Activated gamma-delta T cell (primary cell): ENCODE measurements at regions not wholly inside any gene's neighbourhood (a gene's known extent, or its start where the extent isn't known, plus 50 kb on each side); places are given as distances from the start of the nearest gene placed in this dataset.
"Not testable (repeated sequence)": the region's sequence is repeated elsewhere in the genome, so short reads cannot be mapped to it uniquely, and the experiment has no call there.

Experiments
- DNase-seq: peaks from one replicate; lab custom pipeline; 2025; lab: John Stamatoyannopoulos, UW

DNA sequence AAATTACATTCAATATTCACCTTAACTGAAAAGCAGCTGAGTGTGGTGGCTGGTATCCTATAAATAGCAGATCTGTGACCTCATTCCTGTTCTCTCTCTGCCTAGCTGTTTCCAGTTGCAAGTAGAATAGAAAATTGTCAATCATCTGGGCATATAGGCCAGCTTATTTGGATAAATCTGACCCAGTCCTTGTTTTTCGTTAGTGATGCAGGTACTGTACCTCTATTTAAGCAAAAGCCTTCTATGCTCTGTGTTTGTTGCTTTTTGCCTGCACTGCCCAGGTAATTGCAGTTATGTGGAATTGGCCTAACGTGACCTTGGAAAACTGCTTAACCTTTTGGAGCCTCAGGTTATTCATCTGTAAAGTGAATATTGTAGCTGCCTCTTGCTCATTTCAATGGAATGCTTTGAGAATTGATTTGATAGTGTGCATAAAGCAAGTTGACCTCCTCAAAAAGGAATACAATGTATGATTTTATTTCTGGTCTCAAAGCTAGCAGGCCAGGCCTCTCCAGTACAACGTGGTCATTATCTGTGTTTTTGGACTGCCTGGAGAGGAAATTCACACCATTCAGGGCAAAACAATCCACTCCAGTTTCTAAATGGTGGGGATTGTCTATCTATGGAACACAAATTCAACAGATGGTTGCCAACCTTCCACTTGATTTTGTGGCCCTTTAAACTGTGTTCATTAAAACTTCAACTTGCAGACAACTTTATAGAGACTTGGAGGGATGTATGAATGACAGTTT, 508.7 kb upstream of the CITED2 start:
- no peak for DNase-seq

DNA sequence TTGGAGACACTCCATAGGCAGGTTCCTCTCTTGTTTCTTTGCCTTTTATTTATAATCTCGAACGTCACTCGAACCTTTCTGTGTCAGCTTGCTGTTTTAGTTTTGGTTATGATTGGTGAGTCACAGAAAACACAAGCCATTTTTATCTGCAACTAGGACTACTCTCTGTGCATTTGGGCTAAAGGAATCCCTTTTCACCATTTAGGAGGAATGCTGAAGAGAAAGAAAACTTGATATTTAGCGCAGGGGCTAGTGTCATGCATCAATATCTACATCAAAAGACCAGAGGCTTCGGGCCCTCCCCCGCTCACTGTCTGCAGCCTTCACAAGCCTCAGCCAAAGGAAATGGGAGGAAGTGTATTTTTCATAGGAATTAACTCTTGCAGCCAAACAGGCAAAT, 507.8 kb upstream of the CITED2 start:
- no peak for DNase-seq

DNA sequence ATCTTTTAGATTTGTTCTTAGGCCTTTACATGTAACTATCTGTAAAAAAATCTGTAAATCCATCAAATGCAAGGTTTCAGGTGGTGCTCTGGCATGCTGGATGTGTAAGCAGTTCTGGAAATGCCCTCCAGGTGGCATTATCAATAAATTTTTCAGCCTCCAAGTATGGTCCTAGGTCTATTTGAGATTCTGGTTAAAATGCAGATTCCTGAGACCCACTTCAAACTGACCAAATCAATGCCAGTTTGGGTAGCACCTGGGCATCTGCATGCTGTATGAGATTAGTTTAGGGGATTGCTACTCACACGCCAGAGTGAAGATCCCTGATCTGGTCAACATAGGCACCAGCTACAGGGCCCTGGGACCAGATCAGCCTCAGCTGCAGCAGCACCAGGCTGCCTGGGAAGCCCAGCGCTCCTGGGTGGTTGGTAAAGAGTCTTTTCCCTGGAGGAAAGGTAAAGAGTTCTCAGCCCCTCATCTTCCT, 507.3 kb upstream of the CITED2 start:
- no peak for DNase-seq

DNA sequence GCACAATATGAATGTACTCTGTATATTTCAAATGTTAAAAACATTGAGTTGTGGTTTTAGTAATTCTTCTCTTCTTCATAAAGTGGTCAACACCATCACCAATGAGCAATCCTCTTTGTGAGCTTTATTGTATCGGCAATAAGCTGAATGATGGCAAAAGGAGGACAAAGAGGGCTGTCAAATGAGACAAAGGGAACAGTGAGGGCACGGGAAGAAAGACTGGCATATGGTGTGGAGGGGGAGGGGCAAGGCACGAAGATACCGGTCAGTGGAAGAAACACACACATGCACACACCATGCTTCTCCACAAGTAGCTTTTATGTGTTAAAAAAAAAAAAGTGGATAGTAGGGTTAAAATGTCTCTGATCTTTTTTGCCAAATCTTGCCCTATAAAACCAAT, 506.8 kb upstream of the CITED2 start:
- DNase-seq = no peak

DNA sequence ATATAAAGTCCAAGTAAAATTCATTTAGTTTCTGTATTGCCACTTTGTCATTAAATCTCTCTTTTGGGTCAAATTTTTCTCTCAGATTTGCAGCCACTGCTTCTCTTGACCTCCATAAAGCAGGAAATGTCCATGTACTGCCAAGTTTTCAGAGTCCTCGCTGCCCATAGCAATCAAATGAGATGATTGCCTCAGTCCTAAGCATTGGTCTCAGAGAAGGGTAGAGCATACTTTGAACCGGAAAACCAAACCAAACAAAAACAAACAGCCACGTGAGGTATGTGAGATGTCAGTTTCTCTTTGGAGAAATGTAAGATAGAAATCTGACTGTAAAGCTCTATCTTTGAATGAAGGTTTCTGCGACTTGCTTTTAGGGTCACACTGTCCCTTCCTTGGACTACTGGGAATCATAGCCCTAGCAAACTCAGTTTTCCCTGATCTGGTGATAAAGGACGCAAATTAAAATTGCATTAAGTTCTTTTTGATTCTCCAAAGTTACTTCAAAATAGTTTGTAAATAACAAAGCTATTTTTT, 505.4 kb upstream of the CITED2 start:
- no peak for DNase-seq

DNA sequence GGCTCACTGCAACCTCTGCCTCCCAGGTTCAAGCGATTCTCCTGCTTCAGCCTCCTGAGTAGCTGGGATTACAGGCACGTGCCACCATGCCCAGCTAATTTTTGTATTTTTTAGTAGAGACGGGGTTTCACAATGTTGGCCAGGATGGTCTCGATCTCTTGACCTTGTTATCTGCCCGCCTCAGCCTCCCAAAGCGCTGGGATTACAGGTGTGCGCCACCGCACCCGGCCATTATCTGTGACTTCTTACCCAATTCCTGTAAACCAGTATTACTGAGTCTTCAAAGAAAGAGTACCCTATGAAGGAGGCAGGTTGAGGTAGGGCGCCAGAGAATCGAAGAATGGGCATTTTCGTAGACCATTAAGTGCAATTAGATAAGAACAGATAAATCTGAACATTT, 504.8 kb upstream of the CITED2 start:
- not testable (repeated sequence) for DNase-seq

DNA sequence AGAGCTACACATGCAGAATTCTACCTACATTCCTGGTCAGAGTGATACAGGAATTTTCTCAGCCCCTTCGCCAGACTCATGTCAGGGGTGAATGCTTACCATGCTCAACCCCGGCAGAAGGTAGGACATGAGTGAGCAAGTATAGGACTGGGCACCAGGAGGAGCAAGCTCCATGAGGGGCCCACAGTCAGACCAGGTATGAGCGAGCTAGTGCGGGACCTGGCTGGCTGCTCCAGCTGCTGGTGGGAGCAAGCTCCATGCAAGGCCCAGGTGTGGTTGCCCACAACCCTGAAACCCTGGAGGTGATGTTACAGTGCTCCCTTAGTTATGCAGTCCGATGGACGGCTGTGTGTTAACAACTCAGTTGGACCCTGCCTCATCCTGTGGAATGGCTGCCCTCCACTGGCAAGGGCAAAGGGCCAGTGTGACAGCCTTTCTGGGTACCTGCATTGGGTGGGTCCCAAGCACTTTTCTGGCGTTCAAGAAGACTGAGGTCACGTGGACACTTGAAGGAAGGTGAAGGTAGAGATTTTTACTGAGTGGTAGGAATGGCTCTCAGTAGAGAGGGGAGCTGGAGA, 503.5 kb upstream of the CITED2 start:
- no peak for DNase-seq

DNA sequence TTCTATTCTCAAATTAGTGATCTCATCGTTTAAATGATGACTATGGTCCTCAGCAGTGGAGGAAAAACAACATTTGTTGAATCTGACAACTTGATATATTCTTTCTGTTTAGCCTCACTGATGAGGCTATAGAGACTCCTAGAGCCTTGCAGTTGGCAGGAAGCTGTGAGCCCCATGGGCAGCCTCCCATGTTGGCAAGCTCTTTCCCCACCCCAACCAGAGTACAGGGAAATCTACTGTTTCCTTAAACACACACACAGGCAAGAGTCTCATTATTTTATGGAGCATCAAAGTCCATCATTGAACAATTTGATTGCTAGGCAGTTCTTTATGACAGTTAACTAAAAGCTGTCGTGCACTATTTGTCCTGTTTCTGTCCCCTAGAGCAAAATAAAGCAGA, 498.2 kb upstream of the CITED2 start:
- no peak for DNase-seq

DNA sequence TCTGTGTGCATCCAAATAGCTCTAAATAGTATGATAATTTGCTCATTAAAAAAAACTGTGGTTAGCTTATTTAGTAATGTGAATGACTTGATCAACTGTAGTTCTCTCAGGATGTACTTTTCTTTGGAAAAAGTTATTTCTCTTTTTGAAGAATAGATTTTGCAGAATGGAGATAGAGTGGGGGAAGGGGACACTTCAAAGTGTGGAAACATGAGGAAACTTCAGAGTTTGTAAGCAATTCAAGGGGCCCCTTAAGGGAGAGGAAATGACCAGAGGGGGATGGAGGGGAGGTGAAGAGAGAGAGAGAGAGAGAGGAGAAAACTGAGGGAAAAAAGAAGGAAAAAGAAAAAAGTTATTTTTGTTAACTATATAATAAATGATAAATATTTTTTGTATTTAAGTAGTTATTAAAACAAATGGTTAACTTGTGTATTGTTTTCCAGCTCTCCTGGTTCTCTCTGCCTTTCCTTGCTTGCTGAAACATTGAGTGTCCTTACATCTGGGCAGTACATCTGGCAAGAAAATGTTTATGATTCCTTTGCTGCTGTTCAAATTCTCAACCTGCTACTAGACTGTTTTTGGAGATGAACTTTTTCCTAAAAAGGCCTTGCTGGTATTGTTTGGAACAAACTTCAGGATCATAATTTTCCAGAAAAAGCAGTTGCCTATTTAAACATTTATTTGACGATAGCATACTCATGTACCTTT, 497.5 kb upstream of the CITED2 start:
- DNase-seq = no peak

DNA sequence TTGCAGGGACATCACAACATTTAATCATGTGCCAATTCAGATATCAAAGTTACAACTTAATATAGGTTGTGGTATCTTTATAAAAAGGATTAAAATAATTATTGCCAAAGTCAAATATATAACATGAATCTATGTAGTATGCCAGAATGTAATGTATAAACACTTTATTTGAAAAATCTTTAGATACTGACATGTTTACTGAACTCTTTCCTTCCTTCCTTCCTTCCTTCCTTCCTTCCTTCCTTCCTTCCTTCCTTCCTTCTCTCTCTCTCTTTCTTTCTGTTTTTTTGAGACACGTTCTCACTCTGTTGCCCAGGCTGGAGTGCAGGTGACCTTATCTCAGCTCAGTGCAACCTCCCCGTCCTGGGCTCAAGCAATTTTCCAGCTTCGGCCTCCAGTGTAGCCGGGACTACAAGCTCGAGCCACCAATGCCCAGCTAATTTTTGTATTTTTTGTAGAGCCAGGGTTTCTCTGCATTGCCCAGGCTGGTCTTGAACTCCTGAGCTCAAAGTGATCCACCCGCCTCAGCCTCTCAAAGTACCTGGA, 496.8 kb upstream of the CITED2 start:
- DNase-seq = no peak

DNA sequence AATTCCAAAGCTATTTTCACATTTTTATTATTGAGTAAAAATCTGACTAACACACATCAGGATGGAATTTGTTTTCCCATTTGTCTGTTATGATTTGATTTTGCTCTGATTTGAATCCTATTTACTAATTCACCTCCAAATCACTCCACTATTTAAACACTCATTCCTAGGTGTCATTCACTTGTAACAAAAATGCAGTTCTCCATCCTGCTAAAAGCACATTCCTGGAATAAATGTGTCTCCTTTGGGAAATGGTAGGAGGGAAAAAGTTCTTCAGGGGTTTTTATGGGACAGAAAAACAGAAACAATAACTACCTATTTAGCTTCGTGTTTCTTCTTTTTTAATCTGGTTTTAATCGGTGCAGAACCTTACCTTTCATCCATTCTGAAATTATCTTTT, 494.1 kb upstream of the CITED2 start:
- no peak for DNase-seq

DNA sequence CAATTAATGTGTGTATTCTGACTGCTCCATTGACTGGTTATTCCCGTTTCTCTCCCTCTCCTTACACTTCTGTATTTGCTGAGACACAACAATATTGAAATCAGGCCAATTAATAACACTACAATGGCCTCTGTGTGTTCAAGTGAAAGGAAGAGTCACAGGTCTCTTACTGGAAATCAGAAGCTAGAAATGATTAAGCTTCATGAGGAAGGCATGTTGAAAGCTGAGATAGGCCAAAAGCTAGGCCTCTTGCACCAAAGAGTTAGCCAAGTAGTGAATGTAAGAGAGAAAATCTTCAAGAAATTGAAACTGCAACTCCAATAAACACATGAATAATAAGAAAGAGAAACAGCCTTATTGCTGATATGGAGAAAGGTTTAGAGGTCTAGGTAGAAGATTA, 489.5 kb upstream of the CITED2 start:
- DNase-seq = no peak

DNA sequence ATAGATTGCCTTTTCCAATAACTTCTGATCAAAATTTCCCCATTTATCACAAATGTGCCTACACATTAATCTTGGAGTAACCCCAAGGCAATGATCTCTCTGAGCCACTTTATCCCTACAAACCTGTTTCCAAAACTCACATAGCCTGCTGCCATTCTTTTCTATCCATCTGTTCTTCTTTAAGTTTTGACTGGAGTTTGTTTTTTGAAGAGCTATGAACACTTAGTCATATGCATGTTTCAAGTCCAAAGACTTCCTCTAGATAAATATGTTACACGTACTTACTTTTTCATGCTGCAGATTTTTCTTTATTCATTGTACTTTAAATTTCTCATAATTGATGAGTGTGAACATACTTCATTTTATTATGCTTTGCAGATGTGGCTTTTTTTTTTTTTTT, 488.9 kb upstream of the CITED2 start:
- no peak for DNase-seq

DNA sequence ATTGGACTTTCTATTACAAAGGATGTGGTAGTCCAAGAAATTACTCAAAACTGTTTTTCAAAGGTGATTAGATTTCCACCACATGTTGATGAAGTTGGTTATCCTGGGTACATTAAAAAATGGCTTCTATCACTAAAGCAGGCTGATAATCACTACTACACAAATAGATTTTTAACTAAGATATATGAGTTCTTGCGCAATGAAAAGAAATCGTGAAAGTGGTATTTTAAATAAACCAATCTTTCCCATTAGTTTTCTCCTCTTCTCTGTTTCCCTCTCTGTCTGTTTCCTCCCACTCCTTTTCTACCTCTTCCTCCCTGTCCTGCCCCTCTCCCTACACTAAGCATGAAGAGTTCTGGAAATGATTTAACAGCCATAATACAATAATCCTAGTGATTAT, 487.9 kb upstream of the CITED2 start:
- no peak for DNase-seq

DNA sequence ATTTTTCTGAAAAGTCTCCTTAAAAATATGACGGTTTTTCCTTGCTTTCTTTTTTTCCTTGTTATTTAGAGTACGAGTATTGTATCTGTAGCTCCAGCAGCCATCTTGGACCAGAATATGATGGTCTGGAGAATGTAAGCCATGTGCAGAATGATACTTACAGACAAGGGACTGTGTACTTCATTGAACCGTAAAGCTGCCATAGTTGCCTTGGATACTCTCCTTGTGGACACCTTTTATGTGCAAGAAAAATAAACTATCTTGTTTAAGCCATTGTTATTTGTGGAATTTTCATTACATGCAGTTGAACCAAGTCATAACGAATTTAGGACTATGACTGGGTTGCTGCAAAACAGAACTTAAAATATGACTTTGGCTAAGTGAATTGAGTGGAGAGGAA, 485.8 kb upstream of the CITED2 start:
- no peak for DNase-seq

DNA sequence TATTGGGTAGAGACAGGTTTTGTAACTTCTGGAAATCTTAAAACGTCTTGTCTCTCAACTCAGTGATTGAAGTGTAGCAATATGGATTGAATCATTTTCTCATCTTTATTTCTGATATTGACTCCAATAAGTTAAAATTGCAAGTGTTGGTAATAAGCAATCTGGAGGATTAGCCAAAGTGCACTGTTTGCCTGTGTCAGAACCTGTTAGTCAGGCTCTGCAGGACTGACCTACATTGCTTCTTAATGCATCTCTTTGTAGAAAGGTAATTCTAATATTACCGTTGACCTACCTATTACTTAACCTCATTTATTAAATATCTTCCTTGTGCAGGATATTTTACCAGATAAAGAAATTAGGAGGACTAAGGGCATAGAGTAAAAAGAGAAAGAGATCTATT, 484.0 kb upstream of the CITED2 start:
- DNase-seq = no peak

DNA sequence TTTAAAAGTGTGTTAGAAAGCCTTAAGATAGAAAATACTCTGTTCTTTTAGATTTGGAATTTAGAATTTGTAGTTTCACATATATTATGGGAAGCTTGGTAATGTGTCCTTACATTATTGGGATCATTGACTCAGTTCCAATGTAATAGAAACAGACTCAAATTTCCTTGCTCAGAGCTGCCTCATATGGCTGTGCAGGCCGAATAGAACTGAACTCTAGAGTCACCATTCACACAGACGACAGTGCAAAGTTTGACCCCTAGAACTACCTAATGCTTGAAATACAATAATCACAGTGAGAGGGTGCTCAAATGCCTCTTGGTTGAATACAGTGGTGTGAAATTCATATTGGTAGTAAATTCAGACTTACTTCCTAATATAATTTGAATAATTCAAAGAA, 482.7 kb upstream of the CITED2 start:
- DNase-seq = no peak

DNA sequence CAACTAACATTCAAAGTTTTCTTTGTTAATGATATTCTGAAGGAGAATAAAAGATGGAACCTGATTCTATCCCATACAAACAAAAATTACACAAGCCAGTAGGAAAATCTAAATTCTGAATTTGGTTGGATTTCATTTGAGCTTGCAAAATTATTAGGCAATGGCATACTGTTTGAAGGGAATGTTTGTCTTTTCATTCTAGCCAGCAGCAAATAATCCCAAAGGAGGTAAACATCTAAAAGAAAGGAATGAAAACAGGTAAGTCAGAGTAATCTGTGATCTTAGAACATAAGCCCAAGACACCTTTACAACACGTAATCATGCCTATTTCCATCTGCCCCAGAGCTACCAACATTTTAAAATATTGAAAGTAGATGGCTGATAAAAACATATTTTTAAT, 482.1 kb upstream of the CITED2 start:
- no peak for DNase-seq

DNA sequence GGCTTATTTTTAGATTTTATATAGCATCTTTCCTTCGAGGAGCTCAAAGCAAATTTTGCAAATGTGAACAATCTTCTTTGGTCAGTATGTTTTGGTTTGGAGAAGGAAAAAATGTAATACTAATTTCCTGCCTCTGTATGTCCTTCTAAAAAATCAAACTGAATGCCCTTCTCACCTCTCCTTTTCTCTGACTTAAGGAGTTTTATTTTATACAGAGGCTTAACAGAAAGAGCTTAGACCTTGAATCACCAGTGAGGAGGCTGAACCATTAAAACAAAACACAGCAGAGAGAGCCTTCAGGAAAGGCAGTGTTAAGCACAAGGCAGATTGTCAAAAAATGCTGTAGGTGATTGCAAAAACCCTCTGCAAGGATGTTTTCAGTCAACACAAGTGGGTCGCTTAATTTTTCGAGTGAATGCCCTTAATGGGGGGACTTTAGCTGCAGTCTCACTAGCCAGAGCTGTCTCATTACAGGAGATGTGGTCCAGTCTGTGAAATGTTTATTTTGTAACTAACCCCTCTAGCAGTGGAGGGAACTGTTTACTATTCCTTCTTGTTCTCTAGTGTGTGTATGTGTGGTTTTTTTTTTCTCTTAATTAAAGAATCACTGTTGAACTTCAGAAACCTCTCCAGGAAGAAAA, 481.3 kb upstream of the CITED2 start:
- DNase-seq = no peak

DNA sequence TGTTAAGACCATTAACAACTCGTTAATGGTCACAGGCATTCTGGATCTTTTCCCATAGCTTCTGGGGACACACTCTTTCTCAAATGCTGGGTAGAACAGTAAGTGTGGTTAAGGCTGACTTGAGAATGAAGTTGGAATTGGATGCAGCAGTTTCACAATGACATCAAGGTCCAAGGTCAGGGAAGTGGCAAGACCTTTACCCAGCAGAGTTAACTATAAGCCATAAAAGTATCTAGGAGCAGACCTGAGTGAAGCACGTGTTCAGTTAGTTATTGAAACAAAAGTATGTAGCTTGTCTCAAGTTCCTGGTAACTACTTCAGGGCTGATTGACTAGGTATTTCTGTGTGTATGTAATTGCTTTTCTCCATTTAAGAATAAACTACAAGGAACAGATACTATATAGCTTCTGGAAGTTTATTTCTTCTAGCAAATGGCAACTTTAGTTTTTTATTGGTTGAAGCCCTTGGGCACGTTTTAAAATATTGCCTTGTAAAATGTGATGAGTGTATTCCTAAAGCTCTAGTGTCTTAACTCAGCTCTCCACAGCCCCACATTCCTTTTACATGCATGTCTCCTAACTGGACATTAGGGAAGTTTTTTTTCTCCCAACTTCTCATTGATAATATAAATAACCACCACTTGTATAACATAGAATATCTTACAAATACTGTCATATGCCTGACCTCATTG, 479.0 kb upstream of the CITED2 start:
- DNase-seq = no peak

DNA sequence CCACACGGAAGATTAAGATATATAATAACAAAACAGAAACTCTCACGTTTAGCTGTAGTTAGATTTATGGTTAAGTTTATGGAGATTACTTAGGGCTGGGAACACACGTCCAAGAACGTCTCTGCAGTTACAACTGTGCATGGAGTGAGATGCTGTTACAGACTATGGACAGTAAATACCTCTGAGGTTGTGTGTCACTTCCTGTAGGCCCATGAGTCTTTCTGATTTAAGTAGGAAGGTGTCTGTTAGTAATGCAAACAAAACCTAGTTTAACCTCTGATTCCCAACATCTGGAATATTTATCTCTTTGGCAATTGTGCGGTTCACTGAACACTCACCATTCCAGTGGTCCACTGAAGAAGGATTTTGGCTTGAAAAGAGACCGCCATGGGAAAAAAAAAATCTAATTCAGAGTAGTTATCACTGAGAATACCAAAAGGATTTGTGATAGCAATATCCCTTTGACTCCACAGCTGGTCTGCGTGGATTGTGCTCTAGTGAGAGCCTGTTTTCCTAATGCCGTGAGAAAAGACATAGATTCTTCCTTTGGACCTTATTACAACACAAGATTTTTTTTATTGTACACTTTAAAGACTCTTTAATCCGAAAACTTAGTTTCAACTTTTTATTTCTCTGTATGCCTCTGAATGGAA, 478.2 kb upstream of the CITED2 start:
- no peak for DNase-seq
